ENCODE measurements at regions not wholly inside any gene's neighbourhood (a gene's known extent, or its start where the extent isn't known, plus 50 kb on each side); places are given as distances from the start of the nearest gene placed in this dataset.

DNA sequence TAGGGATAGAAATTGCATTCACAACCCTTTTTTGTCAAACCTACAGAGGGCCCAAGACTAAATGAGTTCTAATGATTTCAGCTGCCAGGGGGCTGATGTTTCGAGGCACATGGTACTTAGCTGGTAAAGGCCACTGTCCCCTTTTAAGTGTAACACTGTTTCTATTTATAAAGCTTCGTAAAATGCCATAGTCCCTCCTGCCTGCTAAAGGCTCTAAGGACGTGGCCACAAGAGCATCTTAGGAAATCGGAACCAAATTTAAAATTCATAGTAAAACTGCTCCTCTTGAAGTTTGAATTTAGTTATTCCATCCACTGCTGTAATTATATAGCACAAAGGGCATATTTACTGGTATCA, 170.3 kb upstream of the WWC1 start:
- TF ChIP-seq CTCF (IDR thresholded peaks at IDR 0.05): no peak
- TF ChIP-seq ZFX (IDR thresholded peaks at IDR 0.05; ENCODE audit: borderline replicate concordance): no peak
- no peak overlapping the region for H3K27ac ChIP-seq

GRCh38 chr5:168123631-168124528, 167.6 kb upstream of the WWC1 start:
- no peak overlapping the region for H3K27ac ChIP-seq
- TF ChIP-seq CTCF (IDR thresholded peaks at IDR 0.05) (no peak), ZFX (IDR thresholded peaks at IDR 0.05; ENCODE audit: borderline replicate concordance) (no peak)

DNA sequence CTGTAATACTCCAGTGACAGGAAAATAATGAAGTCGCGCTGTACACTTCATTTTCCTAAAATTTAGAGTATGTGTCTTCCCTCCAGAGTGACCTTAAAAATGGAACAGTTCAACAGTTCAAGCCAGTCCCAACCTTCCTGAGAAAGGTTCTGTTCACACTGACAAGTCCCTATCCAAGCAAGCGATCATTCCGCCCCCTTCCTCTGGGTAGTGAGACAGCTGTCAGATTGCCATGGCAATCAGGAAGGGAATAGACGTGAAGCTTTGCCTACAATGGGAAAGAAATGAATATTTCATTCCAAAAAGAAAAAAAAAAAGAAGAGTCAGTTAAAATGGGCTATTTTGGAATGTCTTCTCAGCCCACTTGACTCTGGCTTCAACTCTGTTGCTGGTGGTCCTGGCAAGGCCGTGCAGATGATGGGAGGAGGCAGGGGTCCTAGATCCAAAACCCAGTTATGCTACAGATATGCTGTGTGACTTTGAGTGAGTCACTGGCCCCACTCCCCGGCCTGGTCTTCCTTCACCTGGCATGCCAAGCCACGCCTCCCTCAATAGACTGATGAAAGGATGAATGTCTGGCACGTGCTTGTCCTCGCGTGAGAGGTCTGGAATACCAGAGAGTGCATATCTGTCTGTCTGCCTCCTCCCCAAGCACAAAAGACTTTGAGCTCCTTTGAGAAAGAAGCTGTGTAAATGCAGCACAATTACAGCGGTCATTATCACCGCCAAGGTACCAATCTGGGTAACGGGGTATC, 165.8 kb upstream of the WWC1 start:
- H3K27ac ChIP-seq: no peak overlapping the region
- TF ChIP-seq ZFX (IDR thresholded peaks at IDR 0.05; ENCODE audit: borderline replicate concordance): no peak
- no peak for TF ChIP-seq CTCF (IDR thresholded peaks at IDR 0.05)

GRCh38 chr5:168126606-168127005, 164.8 kb upstream of the WWC1 start:
- TF ChIP-seq ZFX (IDR thresholded peaks at IDR 0.05; ENCODE audit: borderline replicate concordance) (no peak), CTCF (IDR thresholded peaks at IDR 0.05) (no peak)
- H3K27ac ChIP-seq: no peak overlapping the region

DNA sequence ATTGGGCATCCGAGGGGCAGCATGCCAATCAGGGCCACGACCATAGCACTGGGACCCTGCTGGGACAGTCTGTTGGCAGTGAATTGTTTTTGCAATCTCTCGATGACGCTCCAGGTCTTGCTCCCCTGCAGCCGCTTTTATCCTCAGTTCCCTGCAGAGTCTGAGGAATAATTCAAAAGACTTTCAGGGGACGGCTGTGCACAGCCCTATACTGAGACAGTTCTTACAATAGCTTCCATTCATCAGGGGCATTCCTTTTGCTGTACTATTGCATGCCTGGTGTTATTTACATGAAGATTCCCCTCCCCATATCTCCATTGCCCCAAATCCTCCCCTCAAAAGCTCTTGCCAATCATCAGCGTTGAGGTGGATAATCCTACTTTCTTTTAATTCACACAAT, 163.3 kb upstream of the WWC1 start:
- no peak overlapping the region for H3K27ac ChIP-seq
- no peak for TF ChIP-seq CTCF (IDR thresholded peaks at IDR 0.05)
- no peak for TF ChIP-seq ZFX (IDR thresholded peaks at IDR 0.05; ENCODE audit: borderline replicate concordance)

DNA sequence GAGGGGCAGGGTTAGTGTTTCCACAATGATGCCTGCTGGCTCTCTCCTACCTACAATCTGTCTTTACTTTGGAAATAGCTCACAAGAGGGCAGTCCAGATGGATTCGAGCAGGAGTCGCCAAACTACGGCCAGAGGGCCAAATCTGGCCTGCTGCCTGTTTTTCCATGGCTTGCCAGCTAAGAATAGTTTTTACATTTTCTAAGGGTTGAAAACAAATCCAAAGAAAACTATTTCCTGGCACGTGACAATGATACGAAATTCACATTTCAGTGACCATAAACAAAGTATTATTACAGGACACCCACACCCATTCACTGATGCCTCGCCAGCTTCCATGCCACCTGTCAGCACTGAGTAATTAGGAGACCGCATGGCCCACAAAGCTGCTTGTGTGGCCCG, 162.9 kb upstream of the WWC1 start:
- H3K27ac ChIP-seq: no peak overlapping the region
- no peak for TF ChIP-seq ZFX (IDR thresholded peaks at IDR 0.05; ENCODE audit: borderline replicate concordance)
- no peak for TF ChIP-seq CTCF (IDR thresholded peaks at IDR 0.05)

DNA sequence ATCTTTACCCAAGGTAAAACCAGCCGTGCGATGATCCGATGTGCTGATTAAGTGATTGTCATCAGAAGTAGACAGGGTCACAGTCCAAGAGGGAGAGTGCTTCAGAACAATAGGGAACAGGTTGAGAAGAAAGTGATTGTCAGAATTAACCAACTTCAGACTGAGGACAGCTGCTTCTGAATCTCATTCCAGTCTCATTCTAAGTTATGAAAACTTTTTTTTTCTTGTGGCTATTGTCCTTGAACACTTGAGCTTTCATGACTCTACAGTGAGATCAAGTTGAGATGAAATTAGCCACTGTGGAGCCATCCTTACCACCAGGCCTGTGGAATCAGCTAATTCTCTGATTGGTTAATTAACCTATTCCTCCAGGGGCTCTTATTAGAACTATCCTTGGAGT, 159.9 kb upstream of the WWC1 start:
- TF ChIP-seq ZFX (IDR thresholded peaks at IDR 0.05; ENCODE audit: borderline replicate concordance): no peak
- no peak for TF ChIP-seq CTCF (IDR thresholded peaks at IDR 0.05)
- no peak overlapping the region for H3K27ac ChIP-seq
